ENCODE measurements at regions not wholly inside any gene's neighbourhood (a gene's known extent, or its start where the extent isn't known, plus 50 kb on each side); places are given as distances from the start of the nearest gene placed in this dataset.

DNA sequence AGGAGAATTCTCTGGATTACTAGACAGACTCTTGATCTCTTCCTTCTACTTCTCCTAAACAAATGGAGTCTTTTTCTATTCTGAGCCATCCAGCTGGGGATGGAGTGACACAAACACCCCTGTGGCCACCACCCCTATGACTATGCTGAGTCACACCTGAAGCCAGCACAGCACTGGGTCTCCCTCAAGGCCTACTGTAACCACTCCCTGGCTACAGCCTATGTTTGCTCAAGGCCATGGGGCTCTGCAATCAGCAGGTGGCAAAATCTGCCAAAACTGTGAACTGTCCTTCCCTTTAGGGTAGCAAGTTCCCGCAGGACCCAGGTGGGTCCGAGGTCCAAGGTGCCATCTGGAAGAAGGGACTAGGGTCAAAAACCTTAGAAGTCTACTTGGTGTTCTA is 132.3 kb downstream of the TINAG start:
- no peak for DNase-seq (ENCODE audit: extremely low read depth, low read depth)

DNA sequence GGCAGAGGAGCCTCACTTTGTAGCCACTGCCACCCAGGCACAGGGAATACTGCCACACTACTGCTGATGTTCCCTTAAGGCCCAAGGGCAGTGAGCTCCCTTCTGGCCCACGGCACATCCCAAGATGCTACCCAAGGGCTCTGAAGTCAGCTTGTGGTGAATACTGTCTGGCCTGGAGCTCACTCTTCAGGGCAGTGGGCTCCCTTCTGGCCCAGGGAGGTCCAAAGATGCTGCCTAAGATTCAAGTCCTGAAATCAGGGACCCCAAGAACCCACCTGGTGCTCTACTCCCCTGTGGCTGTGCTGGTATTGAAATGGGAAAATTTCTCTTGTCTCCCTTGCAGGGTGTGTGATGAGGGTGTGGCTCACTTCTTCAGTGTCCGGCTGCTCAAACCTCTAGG is 132.8 kb downstream of the TINAG start:
- DNase-seq (ENCODE audit: extremely low read depth, low read depth), result no peak

DNA sequence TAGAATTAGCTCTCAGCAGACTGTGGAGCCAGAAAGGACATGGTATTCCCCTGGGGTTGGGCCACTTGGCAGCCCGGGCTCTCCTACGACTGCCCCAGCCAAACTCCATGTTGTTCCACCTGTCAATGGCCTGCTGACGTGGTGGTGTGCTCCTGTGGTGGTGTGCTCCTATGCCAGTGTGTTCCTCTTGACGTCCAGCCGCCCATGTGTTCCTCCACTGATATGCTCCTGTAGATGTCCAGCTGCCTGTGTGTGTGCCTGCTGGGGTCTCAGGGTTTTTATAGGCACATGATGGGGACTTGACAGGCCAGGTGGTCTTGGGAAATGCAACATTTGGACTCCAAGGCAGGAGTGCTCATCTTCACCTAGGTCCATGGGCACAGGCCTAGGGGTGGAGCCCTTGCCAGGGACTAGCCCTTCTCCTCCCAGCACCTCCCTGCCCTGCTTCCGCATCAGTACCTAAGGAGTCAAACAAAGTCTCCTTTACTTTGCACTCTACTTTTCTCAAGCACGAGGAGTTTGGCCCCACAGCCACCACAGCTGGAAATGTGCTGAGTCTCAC is 133.5 kb downstream of the TINAG start:
- DNase-seq (ENCODE audit: extremely low read depth, low read depth), result no peak

DNA sequence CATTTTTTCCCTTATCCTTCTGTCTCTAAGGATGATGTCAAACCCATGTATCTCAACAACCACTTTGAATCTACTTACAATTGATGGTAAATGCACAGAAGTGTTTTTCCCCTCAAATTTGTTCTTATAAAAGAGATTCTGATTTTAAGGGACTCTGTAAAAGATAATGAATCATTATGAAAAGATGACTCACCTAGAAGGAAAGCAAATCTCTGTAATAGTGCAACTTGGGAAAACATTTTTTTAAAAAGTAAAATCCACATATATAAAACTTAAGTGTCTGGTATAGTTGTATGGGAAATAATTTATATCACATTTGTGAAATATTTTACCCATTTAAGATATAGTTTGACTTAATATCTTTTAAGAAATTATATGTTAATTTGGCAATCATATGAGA is 137.0 kb downstream of the TINAG start:
- DNase-seq (ENCODE audit: extremely low read depth, low read depth), result no peak

DNA sequence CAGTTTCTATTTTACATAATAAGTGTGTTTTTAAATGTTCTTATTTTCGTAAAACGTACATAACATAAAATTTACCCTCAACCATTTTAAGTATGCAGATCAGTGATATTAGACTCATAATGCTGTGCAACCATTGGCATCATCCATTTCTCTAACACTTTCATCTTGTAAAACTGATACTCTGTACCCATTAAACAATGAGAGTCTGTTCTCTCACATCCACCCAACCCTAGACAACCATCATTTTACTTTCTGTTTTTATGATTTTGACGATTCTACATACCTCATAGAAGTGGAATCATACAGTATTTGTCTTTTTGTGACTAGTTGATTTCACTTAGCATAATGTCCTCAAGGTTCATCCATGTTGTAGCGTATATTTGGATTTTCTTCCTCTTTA is 140.4 kb downstream of the TINAG start:
- DNase-seq (ENCODE audit: extremely low read depth, low read depth), result no peak

DNA sequence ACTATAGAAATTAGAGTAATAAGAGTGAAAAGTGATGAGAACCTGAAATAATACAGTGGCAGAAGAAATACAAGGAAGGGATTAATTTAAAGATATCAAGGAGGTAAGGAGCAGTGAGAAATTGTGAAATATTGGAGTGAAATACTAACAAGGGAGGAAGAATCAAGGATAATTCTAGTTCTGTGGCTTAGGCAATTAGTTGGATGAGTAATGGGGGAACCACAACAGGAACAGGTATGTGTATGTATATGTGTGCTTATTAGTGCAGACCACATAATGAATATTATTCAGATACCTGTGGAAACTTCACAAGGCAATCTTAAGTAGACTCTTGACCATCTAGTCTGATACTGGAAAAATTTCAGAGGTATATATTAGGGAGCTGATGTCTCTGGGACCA is 143.3 kb downstream of the TINAG start:
- DNase-seq (ENCODE audit: extremely low read depth, low read depth), result no peak

DNA sequence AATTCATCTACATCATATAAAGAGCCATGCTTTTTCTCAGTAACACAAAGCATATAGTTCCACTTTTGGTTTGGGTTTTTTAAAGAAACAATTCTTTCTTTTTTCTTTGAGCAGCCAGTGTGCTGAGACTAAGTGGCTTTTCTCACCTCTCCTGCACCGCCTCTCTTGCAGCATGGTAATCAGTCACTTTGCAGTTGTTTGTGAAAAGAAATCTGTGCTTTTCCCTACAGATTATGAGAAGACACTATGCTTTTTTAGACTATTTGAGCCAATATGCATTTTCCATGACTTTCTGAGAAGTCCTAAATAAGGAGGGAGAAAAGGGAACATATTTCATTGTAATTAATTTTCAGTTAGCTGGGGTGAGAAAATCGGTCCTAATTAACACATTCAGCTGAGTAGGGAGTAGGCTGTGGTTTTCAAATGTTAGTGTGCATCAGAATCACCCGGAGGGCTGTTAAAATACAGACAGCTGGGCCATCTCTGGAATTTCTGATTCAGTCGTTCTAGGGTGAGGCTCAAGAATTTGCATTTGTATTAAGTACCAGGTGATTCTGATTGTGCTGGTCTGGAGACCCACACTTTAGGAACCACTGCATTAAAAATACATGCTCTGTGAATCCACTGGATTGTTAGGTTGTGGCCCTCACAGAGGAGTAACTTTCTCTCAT is 155.2 kb downstream of the TINAG start:
- no peak for DNase-seq (ENCODE audit: extremely low read depth, low read depth)

DNA sequence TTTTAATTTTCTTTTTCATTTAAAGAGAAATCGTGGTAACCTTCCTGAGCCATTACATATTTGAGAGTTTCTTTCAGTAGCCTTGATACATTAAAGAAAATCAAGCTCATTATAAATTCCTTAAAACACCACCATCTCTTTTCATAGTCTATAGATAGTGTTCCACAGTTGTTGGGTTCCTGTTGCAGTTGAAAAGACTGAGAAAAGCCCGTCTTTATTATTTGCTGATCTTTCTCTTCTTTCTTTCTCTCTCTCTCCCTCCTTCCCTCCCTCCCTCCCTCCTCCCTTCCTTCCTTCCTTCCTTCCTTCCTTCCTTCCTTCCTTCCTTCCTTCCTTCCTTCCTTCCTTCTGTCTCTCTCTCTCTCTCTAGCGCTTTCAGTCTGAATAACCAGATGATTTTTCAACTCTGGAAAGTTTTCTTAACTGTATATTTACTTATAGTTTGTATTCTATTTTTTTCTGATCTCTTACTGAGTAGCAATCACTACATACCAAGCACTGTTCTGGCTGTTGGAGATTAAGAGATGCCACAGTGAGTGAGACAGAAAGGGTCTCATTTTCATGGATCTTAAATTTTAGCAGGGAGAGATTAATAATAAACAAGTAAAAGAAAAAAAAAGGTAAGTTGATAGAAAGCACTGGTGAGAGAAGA is 157.5 kb downstream of the TINAG start:
- no peak for DNase-seq (ENCODE audit: extremely low read depth, low read depth)

DNA sequence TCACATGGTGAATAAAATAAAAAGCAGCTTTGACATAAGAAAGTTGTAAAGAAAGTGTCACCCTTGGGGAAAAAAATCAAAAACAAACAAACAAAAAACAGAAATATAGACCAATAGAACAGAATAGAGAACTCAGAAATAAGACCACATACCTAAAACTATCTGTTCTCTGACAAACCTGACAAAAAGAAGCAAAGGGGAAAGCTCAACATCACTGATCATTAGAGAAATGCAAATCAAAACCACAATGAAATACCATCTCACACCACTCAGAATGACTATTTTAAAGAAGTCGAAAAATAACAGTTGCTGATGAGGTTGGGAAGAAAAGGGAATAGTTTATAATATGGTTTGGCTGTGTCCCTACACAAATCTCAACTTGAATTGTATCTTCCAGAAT is 159.1 kb downstream of the TINAG start:
- no peak for DNase-seq (ENCODE audit: extremely low read depth, low read depth)

DNA sequence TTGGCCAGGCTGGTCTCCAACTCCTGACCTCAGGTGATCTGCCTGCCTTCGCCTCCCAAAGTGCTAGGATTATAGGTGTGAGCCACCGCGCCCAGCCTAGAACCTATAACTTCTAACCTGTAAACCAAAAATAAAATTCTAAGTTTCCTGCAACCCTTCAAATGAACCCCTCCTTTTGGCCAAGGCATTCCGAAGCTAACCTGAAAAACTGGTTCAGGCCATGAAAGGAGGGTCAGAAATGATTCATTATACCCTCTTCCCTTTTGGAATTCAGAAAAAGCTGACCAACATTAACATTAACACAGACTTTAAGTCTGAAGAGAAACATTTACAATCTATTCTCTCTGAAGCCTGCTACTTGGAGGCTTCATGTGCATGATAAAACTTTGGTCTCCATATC is 165.1 kb downstream of the TINAG start:
- no peak for DNase-seq (ENCODE audit: extremely low read depth, low read depth)

DNA sequence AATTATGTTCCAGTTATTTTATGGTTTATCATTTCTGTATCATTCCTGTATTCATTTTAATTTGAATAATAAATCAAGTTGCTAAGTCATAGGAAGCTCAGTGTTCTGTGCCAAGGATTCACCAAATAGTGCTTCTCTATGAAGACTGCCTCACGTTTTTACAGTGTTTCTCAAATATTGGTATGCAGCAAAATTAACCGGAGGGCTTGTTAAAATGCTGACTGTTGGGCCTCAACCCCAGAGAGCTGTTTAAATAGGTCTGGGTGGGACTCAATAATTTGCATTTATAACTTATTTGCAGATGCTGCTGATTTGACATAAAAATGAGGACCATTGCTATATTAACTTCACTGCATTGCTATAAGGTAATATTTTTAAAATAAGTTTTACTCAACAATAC is 166.7 kb downstream of the TINAG start:
- no peak for DNase-seq (ENCODE audit: extremely low read depth, low read depth)

DNA sequence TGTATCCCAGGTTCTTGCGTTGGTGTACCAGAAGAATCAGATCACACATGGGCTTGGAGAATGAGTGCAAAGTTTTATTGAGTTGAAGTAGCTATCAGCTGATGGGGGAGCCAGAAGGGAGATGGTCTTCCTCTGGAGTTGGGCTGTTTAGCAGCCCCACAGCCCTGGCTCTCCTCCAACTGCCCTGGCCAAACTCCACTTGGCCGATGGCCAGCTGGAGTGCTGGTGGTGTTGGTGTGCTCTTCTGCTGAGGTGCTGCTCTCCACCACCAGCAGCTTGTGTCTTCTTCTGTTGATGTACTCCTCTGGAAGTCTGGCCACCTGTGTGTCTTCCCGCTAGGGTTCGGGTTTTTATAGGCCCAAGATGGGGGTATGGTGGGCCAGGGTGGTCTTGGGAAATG is 172.8 kb downstream of the TINAG start:
- no peak for DNase-seq (ENCODE audit: extremely low read depth, low read depth)

DNA sequence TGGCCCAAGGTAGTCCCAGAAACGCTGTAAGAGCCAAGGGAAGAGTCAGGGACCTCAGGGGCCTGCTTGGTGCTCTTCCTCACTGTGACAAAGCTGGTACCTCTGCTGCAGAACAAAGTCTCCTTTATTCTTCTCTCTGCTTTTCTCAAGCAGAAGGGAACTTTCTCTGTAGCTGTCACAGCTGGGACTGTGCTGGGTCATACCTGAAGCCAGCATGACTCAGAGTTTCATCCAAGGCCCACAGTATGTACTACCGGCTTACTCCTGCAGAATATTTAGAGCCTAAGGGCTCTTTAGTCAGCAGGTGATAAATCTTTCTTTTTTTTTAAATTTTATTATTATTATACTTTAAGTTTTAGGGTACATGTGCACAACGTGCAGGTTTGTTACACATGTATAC is 183.2 kb downstream of the TINAG start:
- DNase-seq (ENCODE audit: extremely low read depth, low read depth), result no peak

DNA sequence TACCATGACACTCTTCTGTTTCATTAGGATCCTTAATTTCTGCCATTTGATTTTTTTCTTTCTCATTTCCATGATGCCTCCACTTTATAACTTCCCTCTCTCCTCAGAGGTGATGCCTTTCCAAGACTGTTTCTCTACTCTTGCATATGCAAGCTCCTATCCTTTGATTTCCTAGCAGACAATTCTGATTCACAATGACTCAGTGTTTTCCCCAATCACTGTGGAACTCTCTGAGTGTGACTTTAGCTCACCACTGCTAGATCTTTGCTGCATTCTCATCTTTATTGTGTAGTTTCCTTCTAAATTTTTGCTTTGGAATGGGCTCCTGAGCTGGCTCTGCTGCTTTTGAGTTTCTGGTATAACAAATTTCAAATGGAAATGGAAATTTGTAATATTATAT is 184.9 kb downstream of the TINAG start:
- DNase-seq (ENCODE audit: extremely low read depth, low read depth), result peak; percentile 81

DNA sequence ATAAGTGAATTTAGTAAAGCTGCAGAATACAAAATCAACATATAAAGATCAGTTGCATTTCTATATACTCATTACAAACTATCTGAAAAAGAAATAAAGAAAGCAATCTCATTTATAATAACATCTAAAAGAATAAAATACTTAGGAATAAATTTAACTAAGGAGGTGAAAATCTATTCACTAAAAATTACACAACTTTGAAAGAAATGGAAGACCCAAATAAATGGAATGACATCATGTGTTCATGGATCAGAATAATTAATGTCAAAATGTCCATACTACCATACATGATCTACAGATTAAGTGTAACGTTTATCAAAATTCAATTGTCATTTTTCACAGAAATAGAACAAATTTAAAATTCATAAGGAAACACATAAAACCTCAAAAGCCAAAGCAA is 194.9 kb downstream of the TINAG start:
- no peak for DNase-seq (ENCODE audit: extremely low read depth, low read depth)

DNA sequence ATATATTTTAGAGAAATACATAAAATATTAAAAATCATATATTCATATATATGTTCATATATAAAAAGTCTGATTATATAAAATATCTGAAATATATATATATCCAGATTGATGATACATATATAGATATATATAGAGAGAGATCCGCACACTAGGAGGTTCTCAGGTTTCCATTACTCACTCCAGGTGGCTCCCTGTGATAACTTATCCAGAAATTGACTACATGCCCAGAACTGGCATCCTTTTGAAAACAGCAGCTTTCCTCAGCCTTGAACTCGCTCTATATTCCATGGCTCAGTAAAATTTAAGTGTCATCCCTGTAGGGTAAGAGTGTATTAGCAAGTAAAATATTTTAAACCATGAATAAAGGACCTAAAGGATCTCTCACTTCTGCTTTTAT is 206.8 kb downstream of the TINAG start:
- DNase-seq (ENCODE audit: extremely low read depth, low read depth), result no peak

DNA sequence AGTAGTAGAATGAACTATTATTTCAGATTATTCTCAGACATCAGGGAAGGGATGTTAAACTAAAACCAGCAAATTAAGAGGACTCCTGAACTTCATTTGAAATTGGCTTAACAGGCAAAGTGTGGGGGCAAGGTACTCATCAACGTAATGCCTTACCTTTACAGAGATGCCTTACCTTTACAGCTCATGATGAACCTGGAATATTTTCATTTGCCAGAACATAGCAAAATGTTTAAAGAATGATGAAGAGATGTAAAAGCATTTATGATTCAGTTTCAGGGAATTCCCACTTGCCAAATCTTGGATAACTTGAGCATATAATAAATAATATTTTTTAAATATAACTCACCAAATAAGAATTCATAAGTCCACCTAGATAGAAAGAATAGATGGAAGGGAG is 207.5 kb downstream of the TINAG start:
- no peak for DNase-seq (ENCODE audit: extremely low read depth, low read depth)

DNA sequence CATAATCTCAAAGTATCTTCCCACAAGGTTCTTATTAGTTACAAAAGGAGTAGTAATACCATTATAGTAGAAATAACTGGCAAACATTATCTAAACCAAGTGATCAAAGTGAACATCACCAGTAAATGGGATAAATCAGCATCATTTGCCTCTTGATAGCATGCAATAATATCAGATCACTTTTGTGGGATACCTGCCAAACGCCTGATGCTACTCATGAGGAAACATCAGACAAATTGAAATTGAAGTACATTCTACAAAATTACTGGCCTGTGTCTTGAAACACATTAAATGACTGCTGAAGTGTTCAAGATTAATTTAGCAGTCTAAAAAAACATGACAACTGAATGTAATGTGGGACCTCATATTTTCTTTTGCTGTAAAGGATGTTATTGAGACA is 208.1 kb downstream of the TINAG start:
- DNase-seq (ENCODE audit: extremely low read depth, low read depth), result no peak

DNA sequence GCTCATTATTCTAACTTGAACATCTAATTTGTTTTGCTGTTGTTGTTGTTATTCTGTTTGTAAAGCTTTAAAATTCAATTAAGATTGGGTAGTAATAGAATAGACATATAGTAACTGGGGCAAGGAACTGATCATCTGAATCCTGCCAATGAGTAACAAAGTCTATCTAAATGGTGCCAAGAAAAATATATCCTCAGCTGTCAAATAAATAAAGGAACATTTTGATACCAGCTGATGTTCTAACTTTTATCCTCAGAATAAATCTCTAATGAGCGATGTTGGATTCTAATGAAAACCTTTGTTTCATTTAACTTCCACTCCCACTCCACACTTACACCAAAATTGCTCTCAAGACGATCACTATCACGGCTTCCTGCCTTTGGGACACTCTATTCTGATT is 210.9 kb downstream of the TINAG start:
- DNase-seq (ENCODE audit: extremely low read depth, low read depth), result no peak

DNA sequence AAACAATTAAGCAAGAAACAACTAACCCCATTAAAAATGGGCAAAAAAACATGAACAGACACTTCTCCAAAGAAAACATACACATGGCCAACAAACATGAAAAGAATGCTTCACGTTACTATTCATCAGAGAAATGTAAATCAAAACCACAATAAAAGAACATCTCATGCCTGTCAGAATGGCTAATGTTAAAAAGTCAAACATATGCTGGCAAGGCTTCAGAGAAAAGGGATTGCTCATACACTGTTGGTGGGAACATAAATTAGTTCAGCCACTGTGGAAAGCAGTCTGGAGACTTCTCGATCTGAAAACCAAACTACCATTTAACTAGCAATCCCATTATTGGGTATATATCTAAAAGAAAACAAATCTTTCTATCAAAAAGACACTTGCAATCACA is 217.5 kb downstream of the TINAG start:
- no peak for DNase-seq (ENCODE audit: extremely low read depth, low read depth)

DNA sequence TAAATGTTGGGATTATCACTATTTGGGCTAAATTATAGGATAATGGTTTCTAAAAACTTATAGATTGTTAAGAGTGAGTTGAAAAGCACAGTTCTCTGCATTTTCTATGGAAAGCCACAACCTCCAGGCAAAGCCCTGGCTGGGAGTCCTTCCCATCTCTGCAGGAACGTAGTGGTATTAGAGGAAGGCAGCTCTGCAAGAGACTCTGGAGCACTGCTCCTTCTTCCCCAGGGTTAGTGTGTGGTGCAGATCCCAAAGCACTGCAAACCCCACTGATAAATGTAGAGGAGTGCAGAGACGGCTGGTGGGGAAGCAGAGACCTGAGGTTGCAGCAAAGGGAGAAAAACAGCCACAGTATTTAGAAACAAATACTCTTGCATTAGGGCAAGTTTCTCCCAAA is 225.3 kb downstream of the TINAG start:
- DNase-seq (ENCODE audit: extremely low read depth, low read depth), result no peak

DNA sequence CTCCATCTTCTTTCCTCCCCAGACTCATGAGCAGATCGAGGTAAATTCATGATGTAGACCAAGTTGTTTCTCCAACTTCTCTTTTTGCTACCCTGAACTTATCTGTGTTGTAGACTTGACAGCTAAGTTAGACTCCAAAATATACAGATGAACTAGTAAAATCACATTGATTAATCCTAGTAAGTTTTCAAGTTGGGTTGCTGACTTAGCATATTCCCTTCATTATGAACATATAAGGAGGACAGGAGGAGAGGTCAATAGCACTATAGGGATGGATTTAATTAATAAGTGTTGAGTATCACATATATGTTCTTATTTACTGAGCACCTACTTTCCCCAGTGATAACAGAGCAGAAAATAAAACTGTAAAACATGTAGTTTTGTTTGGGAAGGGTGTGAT is 227.3 kb downstream of the TINAG start:
- DNase-seq (ENCODE audit: extremely low read depth, low read depth), result no peak

DNA sequence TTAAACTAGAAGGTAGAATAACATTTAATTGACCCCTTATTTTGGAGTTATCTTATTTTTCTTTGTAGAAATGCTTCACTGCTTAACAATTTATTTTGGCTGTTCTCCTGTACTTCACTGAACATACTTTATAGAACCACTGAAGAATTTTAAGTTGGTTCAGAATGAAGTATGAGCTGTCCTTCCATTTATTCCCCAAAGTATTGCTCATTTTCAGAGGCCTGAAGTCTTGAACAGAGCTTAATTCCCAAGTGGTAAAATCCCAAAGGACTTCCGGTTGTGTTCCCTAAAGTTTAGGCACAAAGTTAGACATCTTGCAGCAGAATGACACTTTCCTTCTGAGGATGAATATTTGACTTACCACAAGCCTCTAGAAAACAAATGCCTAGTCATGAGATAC is 233.3 kb downstream of the TINAG start:
- no peak for DNase-seq (ENCODE audit: extremely low read depth, low read depth)

Data from NCI-H460 (cell line).